DND-41 (cell line): ENCODE measurements at regions not wholly inside any gene's neighbourhood (a gene's known extent, or its start where the extent isn't known, plus 50 kb on each side); places are given as distances from the start of the nearest gene placed in this dataset.

ENCODE experiments used
- ATAC-seq: fragments of 200-7000 bp; cut with Tn5 transposase; 3 replicates; pipeline ENCODE4 v1.9.1; 2021; ENCODE audit warnings: low read depth; ENCODE audit not compliant: insufficient read depth
- DNase-seq: peaks from one replicate; pipeline ENCODE4 v3.0.0-alpha.2; 2020
- H2AFZ ChIP-seq: 2 replicates; pipeline ENCODE4 v1.6.0; 2012; ENCODE audit warnings: low read depth, low read length
- H3K27ac ChIP-seq: 2 replicates; pipeline ENCODE4 v1.5.1; 2012; ENCODE audit warnings: low read length, inconsistent platforms
- H3K27me3 ChIP-seq: fragments of 200-600 bp; sonication (generic); 2 replicates; pipeline ENCODE4 v1.6.0; 2012; ENCODE audit warnings: low read length, mild to moderate bottlenecking, inconsistent platforms; ENCODE audit not compliant: insufficient read depth, poor library complexity
- H3K36me3 ChIP-seq: 2 replicates; pipeline ENCODE4 v1.5.1; 2012; ENCODE audit warnings: low read length, inconsistent platforms; ENCODE audit not compliant: insufficient read depth
- H3K4me1 ChIP-seq: 2 replicates; pipeline ENCODE4 v1.5.1; 2012; ENCODE audit warnings: mild to moderate bottlenecking, low read length; ENCODE audit not compliant: insufficient read depth
- H3K4me2 ChIP-seq: 2 replicates; pipeline ENCODE4 v1.6.0; 2012; ENCODE audit warnings: mild to moderate bottlenecking, moderate library complexity, low read length, inconsistent platforms; ENCODE audit not compliant: insufficient read depth
- H3K4me3 ChIP-seq, 2 experiments: fragments of 200-600 bp in 1 of 2; shearing (Covaris generic) in 1 of 2; 2 replicates each; pipeline ENCODE4 v1.5.1; 2012 to 2016; ENCODE audit warnings: inconsistent platforms in 2 of 2, low read length in 2 of 2, mild to moderate bottlenecking in 2 of 2, low read depth in 1 of 2, moderate library complexity in 1 of 2
- H3K79me2 ChIP-seq: 2 replicates; pipeline ENCODE4 v1.6.0; 2012; ENCODE audit warnings: low read length, inconsistent platforms; ENCODE audit not compliant: insufficient read depth
- H3K9ac ChIP-seq: 2 replicates; pipeline ENCODE4 v1.6.0; 2012; ENCODE audit warnings: low read depth, mild to moderate bottlenecking, inconsistent platforms, low read length, moderate library complexity
- H3K9me3 ChIP-seq: 2 replicates; pipeline ENCODE4 v1.5.1; 2012; ENCODE audit warnings: low read length, moderate library complexity, mild to moderate bottlenecking, inconsistent platforms; ENCODE audit not compliant: insufficient read depth, severe bottlenecking
- H4K20me1 ChIP-seq: 2 replicates; pipeline ENCODE4 v1.6.0; 2012; ENCODE audit warnings: low read length; ENCODE audit not compliant: insufficient read depth
- CTCF ChIP-seq: IDR thresholded peaks from 2 replicates; pipeline ENCODE4 v1.5.1; 2012; ENCODE audit warnings: borderline replicate concordance, low read length, moderate library complexity, mild to moderate bottlenecking; ENCODE audit not compliant: poor library complexity, severe bottlenecking; ENCODE audit errors: extremely low read depth
- EZH2 ChIP-seq: IDR thresholded peaks from 3 replicates; pipeline ENCODE4 v1.6.1; 2012; ENCODE audit warnings: borderline replicate concordance, low read depth, mild to moderate bottlenecking, moderate library complexity, low read length, inconsistent platforms; ENCODE audit not compliant: severe bottlenecking

- Histone ChIP-seq H3K27me3 (no peaks in the 10 kb centered on the region), H4K20me1 (no peaks in the 10 kb centered on the region), H3K36me3 (no peaks in the 10 kb centered on the region), H3K4me2 (no peak overlapping the region), H3K27ac (no peak overlapping the region), H3K9me3 (peaks cover 6% of the 10 kb centered on the region), H3K79me2 (no peaks in the 10 kb centered on the region), H2AFZ (no peak overlapping the region), H3K9ac (no peak overlapping the region), H3K4me3 (no peak overlapping the region), H3K4me1 (no peaks in the 10 kb centered on the region)
- no peak for DNase-seq
- no peak for ATAC-seq
- TF ChIP-seq EZH2 (no peak), CTCF (no peak)
Measured at GRCh38 chr7:57339198-57339944, 110.6 kb upstream of the ZNF716 start.

GRCh38 chr7:57342954-57343353, 107.0 kb upstream of the ZNF716 start:
- no peak overlapping the region for H2AFZ ChIP-seq
- H3K27ac ChIP-seq: no peak overlapping the region
- no peaks in the 10 kb centered on the region for H3K79me2 ChIP-seq
- no peak for ATAC-seq
- H3K27me3 ChIP-seq: no peaks in the 10 kb centered on the region
- H3K9me3 ChIP-seq: peaks cover 6% of the 10 kb centered on the region
- no peak overlapping the region for H3K4me2 ChIP-seq
- H3K9ac ChIP-seq: no peak overlapping the region
- H3K4me1 ChIP-seq: no peaks in the 10 kb centered on the region
- H4K20me1 ChIP-seq: no peaks in the 10 kb centered on the region
- no peak for DNase-seq
- TF ChIP-seq EZH2 (no peak), CTCF (no peak)
- H3K36me3 ChIP-seq: no peaks in the 10 kb centered on the region
- H3K4me3 ChIP-seq: no peak overlapping the region

- H3K27ac ChIP-seq: no peak overlapping the region
- H3K9me3 ChIP-seq: peaks cover 6% of the 10 kb centered on the region
- TF ChIP-seq CTCF: no peak
- TF ChIP-seq EZH2: no peak
- no peaks in the 10 kb centered on the region for H3K4me1 ChIP-seq
- ATAC-seq: no peak
- no peak overlapping the region for H3K4me2 ChIP-seq
- H3K27me3 ChIP-seq: no peaks in the 10 kb centered on the region
- H3K36me3 ChIP-seq: no peaks in the 10 kb centered on the region
- DNase-seq: no peak
- H2AFZ ChIP-seq: no peak overlapping the region
- no peaks in the 10 kb centered on the region for H3K79me2 ChIP-seq
- H4K20me1 ChIP-seq: no peaks in the 10 kb centered on the region
- H3K9ac ChIP-seq: no peak overlapping the region
- H3K4me3 ChIP-seq: no peak overlapping the region
Measured at GRCh38 chr7:57343901-57344622, 105.9 kb upstream of the ZNF716 start.
